ENCODE measurements at regions not wholly inside any gene's neighbourhood (a gene's known extent, or its start where the extent isn't known, plus 50 kb on each side); places are given as distances from the start of the nearest gene placed in this dataset.

- H3K4me1 Mint-ChIP-seq = peaks cover 4% of the 10 kb centered on the region; the same call in 1 of the 2 replicates
- H3K36me3 Mint-ChIP-seq = no peaks in the 10 kb centered on the region
- ATAC-seq (peak; percentile 26; the same call in 1 of the 2 replicates), DNase-seq (ENCODE audit: low spot score) (no peak)
- H3K27me3 Mint-ChIP-seq (ENCODE audit: low read depth) = no peaks in the 10 kb centered on the region
- TF ChIP-seq, protein P1, sequence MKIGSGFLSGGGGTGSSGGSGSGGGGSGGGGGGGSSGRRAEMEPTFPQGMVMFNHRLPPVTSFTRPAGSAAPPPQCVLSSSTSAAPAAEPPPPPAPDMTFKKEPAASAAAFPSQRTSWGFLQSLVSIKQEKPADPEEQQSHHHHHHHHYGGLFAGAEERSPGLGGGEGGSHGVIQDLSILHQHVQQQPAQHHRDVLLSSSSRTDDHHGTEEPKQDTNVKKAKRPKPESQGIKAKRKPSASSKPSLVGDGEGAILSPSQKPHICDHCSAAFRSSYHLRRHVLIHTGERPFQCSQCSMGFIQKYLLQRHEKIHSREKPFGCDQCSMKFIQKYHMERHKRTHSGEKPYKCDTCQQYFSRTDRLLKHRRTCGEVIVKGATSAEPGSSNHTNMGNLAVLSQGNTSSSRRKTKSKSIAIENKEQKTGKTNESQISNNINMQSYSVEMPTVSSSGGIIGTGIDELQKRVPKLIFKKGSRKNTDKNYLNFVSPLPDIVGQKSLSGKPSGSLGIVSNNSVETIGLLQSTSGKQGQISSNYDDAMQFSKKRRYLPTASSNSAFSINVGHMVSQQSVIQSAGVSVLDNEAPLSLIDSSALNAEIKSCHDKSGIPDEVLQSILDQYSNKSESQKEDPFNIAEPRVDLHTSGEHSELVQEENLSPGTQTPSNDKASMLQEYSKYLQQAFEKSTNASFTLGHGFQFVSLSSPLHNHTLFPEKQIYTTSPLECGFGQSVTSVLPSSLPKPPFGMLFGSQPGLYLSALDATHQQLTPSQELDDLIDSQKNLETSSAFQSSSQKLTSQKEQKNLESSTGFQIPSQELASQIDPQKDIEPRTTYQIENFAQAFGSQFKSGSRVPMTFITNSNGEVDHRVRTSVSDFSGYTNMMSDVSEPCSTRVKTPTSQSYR (CRISPR knock-in tag; IDR thresholded peaks at IDR 0.05) = no peak
- no peak for TF ChIP-seq ATF2 (CRISPR knock-in tag; IDR thresholded peaks at IDR 0.05; ENCODE audit: borderline replicate concordance, low read depth)
- TF ChIP-seq GABPB1 (CRISPR knock-in tag; IDR thresholded peaks at IDR 0.05) = no peak
- no peak for TF ChIP-seq NR2C2 (CRISPR knock-in tag; IDR thresholded peaks at IDR 0.05)
- TF ChIP-seq ATF1 (CRISPR knock-in tag; IDR thresholded peaks at IDR 0.05) = no peak
- no peak for TF ChIP-seq ZNF317 (CRISPR knock-in tag; IDR thresholded peaks at IDR 0.05; ENCODE audit: borderline replicate concordance, low read depth)
- no peak for TF ChIP-seq TP53 (CRISPR knock-in tag; IDR thresholded peaks at IDR 0.05)
- TF ChIP-seq, protein P2, sequence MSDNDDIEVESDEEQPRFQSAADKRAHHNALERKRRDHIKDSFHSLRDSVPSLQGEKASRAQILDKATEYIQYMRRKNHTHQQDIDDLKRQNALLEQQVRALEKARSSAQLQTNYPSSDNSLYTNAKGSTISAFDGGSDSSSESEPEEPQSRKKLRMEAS (CRISPR knock-in tag; IDR thresholded peaks at IDR 0.05) = no peak
- TF ChIP-seq CREB1 (CRISPR knock-in tag; IDR thresholded peaks at IDR 0.05) = no peak
- no peak for TF ChIP-seq USF1 (CRISPR knock-in tag; IDR thresholded peaks at IDR 0.05)
- TF ChIP-seq, protein P3, sequence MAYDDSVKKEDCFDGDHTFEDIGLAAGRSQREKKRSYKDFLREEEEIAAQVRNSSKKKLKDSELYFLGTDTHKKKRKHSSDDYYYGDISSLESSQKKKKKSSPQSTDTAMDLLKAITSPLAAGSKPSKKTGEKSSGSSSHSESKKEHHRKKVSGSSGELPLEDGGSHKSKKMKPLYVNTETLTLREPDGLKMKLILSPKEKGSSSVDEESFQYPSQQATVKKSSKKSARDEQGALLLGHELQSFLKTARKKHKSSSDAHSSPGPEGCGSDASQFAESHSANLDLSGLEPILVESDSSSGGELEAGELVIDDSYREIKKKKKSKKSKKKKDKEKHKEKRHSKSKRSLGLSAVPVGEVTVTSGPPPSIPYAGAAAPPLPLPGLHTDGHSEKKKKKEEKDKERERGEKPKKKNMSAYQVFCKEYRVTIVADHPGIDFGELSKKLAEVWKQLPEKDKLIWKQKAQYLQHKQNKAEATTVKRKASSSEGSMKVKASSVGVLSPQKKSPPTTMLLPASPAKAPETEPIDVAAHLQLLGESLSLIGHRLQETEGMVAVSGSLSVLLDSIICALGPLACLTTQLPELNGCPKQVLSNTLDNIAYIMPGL (CRISPR knock-in tag; IDR thresholded peaks at IDR 0.05) = no peak
- TF ChIP-seq ARID4B (CRISPR knock-in tag; IDR thresholded peaks at IDR 0.05; ENCODE audit: borderline replicate concordance) = no peak
- TF ChIP-seq ZNF121 (CRISPR knock-in tag; IDR thresholded peaks at IDR 0.05) = no peak
- no peak for TF ChIP-seq TEAD4 (CRISPR knock-in tag; IDR thresholded peaks at IDR 0.05)
- TF ChIP-seq STAT6 (CRISPR knock-in tag; conservative IDR thresholded peaks at IDR 0.05; ENCODE audit: low read depth) = no peak
- no peak for TF ChIP-seq RELA (CRISPR knock-in tag; IDR thresholded peaks at IDR 0.05; ENCODE audit: borderline replicate concordance)
- no peak for TF ChIP-seq ZNF232 (CRISPR knock-in tag; IDR thresholded peaks at IDR 0.05)
- TF ChIP-seq E2F1 (CRISPR knock-in tag; IDR thresholded peaks at IDR 0.05) = no peak
- CTCF ChIA-PET = no interaction called here
- POLR2A ChIA-PET = no interaction called here
- H3K27ac Mint-ChIP-seq = no peak overlapping the region
- H3K9me3 Mint-ChIP-seq = no peaks in the 10 kb centered on the region
- H3K4me3 Mint-ChIP-seq = no peak overlapping the region
Observed at GRCh38 chr2:182506606-182507005, 79.8 kb upstream of the PDE1A start.

All from WTC11 (cell line).